ENCODE measurements at regions not wholly inside any gene's neighbourhood (a gene's known extent, or its start where the extent isn't known, plus 50 kb on each side); places are given as distances from the start of the nearest gene placed in this dataset.

DNA sequence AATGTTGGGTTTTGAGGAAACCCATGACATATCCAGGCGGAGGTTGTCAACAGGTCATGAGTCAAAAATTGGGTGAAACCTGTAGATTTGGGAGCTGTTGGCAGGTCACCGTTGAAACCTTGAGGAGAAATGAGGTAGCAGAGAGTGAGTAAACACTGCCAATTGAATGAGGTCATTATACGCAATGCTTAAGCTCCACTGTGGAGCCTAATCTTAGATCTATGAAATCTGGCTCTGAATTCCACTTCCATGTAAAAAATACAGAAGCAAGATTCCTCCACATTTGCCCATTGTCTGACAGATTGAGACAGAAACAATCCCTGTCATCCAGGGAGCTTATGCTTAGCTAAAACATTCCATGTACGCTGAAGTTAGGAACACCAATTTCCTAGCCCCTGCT, 76.0 kb upstream of the IL6 start:
- TF ChIP-seq ZFX (IDR thresholded peaks at IDR 0.05; ENCODE audit: borderline replicate concordance), result no peak
- TF ChIP-seq, protein P1, sequence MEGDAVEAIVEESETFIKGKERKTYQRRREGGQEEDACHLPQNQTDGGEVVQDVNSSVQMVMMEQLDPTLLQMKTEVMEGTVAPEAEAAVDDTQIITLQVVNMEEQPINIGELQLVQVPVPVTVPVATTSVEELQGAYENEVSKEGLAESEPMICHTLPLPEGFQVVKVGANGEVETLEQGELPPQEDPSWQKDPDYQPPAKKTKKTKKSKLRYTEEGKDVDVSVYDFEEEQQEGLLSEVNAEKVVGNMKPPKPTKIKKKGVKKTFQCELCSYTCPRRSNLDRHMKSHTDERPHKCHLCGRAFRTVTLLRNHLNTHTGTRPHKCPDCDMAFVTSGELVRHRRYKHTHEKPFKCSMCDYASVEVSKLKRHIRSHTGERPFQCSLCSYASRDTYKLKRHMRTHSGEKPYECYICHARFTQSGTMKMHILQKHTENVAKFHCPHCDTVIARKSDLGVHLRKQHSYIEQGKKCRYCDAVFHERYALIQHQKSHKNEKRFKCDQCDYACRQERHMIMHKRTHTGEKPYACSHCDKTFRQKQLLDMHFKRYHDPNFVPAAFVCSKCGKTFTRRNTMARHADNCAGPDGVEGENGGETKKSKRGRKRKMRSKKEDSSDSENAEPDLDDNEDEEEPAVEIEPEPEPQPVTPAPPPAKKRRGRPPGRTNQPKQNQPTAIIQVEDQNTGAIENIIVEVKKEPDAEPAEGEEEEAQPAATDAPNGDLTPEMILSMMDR (IDR thresholded peaks at IDR 0.05), result no peak
- H3K27ac ChIP-seq, result no peak overlapping the region

DNA sequence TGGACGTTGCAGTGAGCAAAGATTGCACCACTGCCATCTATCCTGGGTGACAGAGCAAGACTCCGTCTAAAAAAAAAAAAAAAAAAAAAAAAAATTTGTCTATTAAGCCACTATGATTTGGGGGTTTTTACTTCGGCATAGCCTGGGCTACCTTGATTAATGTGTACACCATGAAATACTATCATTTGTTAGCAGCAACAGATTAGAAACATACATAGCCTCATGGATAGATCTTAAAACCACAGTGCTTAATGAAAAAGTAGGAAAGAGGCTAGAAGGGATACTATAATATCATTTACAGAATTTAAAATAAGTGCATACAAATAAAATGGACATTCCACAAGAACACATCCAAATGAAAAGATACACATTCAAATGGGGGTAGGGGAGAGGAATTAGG, 77.3 kb upstream of the IL6 start:
- H3K27ac ChIP-seq, result no peak overlapping the region
- TF ChIP-seq, protein P1 (IDR thresholded peaks at IDR 0.05), result no peak
- no peak for TF ChIP-seq ZFX (IDR thresholded peaks at IDR 0.05; ENCODE audit: borderline replicate concordance)

DNA sequence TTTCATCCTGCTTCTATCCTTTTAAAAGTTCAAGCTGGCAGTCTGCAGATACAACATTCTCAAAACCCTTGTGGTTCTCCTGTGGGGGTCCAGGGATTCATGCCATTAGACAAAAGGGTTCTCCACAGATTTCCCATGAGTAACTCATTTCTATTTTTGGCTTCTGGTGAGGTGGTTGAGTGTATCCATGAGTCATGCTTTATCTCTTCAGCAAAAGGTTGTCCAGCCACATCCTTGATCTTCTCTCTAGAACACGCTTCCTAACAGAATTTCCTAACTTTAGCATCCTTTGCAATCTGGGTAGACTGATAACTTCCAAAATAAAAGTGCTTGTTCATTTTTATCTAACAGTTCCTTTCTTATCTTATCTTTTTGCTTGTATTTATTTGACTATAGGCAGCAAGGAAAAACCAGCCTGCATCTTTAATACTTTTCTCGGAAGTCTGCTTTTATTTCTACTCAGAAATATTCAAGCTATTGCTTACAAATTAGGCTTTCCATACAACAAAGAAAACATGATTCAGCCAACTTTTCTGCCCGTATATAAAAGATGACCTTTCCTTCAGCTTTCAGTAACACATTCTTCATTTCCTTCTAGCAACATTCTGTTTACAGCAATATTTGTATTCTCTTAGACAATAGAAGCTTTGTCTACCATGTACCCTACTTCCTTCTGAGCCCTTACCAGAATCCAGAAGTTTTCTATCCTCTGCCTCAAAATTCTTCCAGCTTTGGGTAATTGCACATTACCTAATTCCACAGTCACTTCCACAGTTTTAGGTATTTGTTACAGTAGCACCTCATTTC, 79.3 kb upstream of the IL6 start:
- no peak overlapping the region for H3K27ac ChIP-seq
- no peak for TF ChIP-seq ZFX (IDR thresholded peaks at IDR 0.05; ENCODE audit: borderline replicate concordance)
- TF ChIP-seq, protein P1 (IDR thresholded peaks at IDR 0.05), result no peak

DNA sequence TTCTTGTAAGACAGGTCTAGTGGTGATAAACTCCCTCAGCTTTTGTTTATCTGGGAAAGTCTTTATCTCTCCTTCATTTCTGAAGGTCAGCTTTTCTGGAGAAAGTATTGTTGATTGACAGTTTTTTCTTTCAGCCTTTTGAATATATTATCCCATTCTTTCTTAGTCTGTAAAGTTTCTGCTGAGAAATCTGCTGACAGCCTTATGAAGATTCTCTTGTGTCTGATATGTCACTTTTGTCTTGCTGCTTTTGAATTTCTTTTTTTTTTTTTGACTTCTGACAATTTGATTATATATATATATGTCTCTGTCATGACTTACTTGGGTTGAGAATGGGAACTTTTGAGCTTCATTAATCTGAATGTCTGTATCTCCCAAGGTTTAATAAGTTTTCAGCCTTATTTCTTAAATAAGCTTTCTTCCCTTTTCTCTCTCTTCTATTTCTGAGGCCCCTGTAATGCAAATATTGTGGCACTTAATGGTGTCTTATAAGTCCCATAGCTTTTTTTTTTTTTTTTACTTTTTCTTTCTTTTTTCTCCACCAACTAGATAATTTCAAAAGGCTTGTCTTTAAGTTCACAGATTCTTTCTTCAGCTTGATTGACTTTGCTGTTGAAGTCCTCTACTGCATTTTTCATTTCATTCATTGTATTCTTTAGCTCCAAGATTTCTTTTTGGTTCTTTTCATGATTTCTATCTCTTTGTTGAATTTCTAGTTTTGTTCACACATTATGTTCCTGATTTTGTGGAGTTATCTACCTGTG, 81.4 kb upstream of the IL6 start:
- TF ChIP-seq, protein P1 (IDR thresholded peaks at IDR 0.05), result no peak
- no peak for TF ChIP-seq ZFX (IDR thresholded peaks at IDR 0.05; ENCODE audit: borderline replicate concordance)
- no peak overlapping the region for H3K27ac ChIP-seq

DNA sequence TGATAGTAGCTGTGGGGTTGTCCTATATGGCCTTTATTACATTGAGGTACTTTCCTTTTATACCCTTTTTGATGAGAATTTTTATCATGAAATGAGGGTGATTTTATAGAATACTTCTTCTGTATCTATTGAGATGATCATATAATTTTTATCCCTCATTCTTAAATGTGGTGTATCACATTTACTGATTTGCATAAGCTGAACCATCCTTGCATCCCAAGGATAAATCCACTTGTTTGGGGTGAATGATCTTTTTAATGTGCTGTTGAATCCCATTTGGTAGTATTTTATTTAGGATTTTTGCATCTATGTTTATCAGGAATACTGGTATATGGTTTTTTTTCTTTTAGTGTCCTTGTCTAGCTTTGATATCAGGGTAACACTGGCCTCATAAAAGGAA, 84.5 kb upstream of the IL6 start:
- no peak overlapping the region for H3K27ac ChIP-seq
- TF ChIP-seq, protein P1 (IDR thresholded peaks at IDR 0.05), result no peak
- no peak for TF ChIP-seq ZFX (IDR thresholded peaks at IDR 0.05; ENCODE audit: borderline replicate concordance)

DNA sequence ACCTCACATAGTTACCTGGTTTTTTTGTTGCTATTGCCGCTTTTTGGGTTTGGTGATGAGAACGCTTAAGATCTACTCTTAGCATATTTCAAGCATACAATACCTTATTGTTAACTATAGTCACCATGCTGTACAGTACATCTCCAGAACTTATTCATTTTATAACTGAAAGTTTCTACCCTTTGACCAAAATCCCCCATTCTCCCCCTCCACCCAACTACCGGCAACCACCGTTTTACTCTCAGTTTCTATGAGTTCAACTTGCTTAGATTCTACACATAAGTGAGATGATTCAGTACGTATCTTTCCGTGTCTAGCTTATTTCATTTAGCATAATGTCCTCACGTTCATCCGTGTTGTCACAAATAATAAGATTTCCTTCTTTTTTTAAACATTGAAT, 86.7 kb upstream of the IL6 start:
- no peak overlapping the region for H3K27ac ChIP-seq
- TF ChIP-seq ZFX (IDR thresholded peaks at IDR 0.05; ENCODE audit: borderline replicate concordance), result no peak
- TF ChIP-seq, protein P1 (IDR thresholded peaks at IDR 0.05), result no peak

DNA sequence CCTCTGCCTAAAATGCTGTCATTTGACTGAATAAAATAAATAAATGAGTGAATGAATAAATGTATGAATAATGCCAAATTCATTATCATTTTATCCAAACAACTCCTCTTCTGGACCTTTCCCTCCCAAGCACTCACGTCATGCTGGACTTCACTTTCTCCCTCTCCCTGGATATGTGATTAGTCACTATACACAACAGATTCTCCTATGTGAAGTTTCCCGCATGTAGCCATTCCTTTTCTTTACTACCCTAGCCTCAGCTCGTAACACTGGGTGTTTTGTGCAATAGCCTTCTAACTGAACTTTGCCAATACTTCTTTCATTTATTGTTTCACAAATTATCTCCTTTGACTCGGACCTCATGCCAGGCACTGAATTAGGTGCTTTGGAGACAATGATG, 87.6 kb upstream of the IL6 start:
- TF ChIP-seq, protein P1 (IDR thresholded peaks at IDR 0.05), result no peak
- TF ChIP-seq ZFX (IDR thresholded peaks at IDR 0.05; ENCODE audit: borderline replicate concordance), result no peak
- no peak overlapping the region for H3K27ac ChIP-seq
